ENCODE measurements at regions not wholly inside any gene's neighbourhood (a gene's known extent, or its start where the extent isn't known, plus 50 kb on each side); places are given as distances from the start of the nearest gene placed in this dataset.

DNA sequence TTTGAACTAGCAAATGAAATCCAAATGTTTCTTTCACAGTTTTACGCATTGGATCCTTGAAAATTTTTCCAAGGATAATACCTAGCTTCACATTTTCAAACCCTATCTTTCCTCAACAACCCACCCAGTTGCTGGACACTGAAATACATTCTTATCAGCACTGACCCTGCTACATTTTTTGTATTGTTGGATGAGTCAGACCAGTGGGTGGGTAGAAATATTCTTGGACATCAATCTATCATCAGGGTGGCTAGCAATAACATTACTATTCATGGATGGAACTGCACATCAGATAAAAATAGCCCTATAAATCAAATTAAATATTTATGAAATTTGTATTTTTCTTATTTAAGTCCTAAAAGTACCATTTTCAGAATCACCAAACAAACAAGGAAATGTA lies 407.4 kb upstream of the IZUMO3 start:
- TF ChIP-seq, protein P1, sequence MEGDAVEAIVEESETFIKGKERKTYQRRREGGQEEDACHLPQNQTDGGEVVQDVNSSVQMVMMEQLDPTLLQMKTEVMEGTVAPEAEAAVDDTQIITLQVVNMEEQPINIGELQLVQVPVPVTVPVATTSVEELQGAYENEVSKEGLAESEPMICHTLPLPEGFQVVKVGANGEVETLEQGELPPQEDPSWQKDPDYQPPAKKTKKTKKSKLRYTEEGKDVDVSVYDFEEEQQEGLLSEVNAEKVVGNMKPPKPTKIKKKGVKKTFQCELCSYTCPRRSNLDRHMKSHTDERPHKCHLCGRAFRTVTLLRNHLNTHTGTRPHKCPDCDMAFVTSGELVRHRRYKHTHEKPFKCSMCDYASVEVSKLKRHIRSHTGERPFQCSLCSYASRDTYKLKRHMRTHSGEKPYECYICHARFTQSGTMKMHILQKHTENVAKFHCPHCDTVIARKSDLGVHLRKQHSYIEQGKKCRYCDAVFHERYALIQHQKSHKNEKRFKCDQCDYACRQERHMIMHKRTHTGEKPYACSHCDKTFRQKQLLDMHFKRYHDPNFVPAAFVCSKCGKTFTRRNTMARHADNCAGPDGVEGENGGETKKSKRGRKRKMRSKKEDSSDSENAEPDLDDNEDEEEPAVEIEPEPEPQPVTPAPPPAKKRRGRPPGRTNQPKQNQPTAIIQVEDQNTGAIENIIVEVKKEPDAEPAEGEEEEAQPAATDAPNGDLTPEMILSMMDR (IDR thresholded peaks at IDR 0.05) = no peak
- TF ChIP-seq MXI1 (IDR thresholded peaks at IDR 0.05; ENCODE audit: low read depth, low read length) (no peak), FOXM1 (IDR thresholded peaks at IDR 0.05; ENCODE audit: low read depth) (no peak), SIN3A (IDR thresholded peaks at IDR 0.05; ENCODE audit: borderline replicate concordance, low read depth, low read length) (no peak), EP300 (IDR thresholded peaks at IDR 0.05; ENCODE audit: borderline replicate concordance in 1 of 2, low read depth in 1 of 2, low read length in 1 of 2) (no peak), FOSL2 (IDR thresholded peaks at IDR 0.05; ENCODE audit: borderline replicate concordance, low read depth) (no peak), POLR2AphosphoS5 (IDR thresholded peaks at IDR 0.05; ENCODE audit: low read depth, low read length) (no peak), SMC3 (IDR thresholded peaks at IDR 0.05; ENCODE audit: low read depth, low read length) (no peak), TAF1 (IDR thresholded peaks at IDR 0.05; ENCODE audit: borderline replicate concordance, low read depth, low read length) (no peak), YY1 (IDR thresholded peaks at IDR 0.05; ENCODE audit: low read depth) (no peak), TEAD4 (IDR thresholded peaks at IDR 0.05; ENCODE audit: borderline replicate concordance, insufficient read depth) (no peak)
- TF ChIP-seq, protein P2, sequence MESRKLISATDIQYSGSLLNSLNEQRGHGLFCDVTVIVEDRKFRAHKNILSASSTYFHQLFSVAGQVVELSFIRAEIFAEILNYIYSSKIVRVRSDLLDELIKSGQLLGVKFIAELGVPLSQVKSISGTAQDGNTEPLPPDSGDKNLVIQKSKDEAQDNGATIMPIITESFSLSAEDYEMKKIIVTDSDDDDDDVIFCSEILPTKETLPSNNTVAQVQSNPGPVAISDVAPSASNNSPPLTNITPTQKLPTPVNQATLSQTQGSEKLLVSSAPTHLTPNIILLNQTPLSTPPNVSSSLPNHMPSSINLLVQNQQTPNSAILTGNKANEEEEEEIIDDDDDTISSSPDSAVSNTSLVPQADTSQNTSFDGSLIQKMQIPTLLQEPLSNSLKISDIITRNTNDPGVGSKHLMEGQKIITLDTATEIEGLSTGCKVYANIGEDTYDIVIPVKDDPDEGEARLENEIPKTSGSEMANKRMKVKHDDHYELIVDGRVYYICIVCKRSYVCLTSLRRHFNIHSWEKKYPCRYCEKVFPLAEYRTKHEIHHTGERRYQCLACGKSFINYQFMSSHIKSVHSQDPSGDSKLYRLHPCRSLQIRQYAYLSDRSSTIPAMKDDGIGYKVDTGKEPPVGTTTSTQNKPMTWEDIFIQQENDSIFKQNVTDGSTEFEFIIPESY (IDR thresholded peaks at IDR 0.05; ENCODE audit: borderline replicate concordance, low read depth) = no peak
- TF ChIP-seq, protein P3, sequence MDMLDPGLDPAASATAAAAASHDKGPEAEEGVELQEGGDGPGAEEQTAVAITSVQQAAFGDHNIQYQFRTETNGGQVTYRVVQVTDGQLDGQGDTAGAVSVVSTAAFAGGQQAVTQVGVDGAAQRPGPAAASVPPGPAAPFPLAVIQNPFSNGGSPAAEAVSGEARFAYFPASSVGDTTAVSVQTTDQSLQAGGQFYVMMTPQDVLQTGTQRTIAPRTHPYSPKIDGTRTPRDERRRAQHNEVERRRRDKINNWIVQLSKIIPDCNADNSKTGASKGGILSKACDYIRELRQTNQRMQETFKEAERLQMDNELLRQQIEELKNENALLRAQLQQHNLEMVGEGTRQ (IDR thresholded peaks at IDR 0.05; ENCODE audit: borderline replicate concordance, low read depth, low read length) = no peak
- TF ChIP-seq, protein P4, sequence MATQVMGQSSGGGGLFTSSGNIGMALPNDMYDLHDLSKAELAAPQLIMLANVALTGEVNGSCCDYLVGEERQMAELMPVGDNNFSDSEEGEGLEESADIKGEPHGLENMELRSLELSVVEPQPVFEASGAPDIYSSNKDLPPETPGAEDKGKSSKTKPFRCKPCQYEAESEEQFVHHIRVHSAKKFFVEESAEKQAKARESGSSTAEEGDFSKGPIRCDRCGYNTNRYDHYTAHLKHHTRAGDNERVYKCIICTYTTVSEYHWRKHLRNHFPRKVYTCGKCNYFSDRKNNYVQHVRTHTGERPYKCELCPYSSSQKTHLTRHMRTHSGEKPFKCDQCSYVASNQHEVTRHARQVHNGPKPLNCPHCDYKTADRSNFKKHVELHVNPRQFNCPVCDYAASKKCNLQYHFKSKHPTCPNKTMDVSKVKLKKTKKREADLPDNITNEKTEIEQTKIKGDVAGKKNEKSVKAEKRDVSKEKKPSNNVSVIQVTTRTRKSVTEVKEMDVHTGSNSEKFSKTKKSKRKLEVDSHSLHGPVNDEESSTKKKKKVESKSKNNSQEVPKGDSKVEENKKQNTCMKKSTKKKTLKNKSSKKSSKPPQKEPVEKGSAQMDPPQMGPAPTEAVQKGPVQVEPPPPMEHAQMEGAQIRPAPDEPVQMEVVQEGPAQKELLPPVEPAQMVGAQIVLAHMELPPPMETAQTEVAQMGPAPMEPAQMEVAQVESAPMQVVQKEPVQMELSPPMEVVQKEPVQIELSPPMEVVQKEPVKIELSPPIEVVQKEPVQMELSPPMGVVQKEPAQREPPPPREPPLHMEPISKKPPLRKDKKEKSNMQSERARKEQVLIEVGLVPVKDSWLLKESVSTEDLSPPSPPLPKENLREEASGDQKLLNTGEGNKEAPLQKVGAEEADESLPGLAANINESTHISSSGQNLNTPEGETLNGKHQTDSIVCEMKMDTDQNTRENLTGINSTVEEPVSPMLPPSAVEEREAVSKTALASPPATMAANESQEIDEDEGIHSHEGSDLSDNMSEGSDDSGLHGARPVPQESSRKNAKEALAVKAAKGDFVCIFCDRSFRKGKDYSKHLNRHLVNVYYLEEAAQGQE (IDR thresholded peaks at IDR 0.05; ENCODE audit: low read depth, low read length) = no peak
